ENCODE measurements at regions not wholly inside any gene's neighbourhood (a gene's known extent, or its start where the extent isn't known, plus 50 kb on each side); places are given as distances from the start of the nearest gene placed in this dataset.

DNA sequence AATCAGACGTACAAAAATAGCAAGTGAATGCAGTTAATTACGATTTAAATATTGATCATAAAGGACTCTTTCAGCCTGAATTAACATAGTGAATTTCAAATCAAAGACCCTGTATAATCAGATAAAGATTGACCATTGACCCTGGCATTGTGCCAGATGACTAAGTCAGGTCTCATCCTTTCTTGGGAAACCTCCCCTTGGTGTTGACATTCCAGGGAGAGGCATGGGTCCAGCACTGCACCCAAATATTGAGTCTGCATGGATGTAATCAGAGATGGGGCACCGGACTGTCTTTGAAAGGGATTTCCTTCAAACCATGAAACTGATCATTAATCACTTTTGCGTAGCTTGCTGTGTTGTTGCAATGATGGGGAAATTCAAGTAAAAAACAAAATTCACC, 1138.2 kb downstream of the BCL11B start (continued):
- TF ChIP-seq, protein P1, sequence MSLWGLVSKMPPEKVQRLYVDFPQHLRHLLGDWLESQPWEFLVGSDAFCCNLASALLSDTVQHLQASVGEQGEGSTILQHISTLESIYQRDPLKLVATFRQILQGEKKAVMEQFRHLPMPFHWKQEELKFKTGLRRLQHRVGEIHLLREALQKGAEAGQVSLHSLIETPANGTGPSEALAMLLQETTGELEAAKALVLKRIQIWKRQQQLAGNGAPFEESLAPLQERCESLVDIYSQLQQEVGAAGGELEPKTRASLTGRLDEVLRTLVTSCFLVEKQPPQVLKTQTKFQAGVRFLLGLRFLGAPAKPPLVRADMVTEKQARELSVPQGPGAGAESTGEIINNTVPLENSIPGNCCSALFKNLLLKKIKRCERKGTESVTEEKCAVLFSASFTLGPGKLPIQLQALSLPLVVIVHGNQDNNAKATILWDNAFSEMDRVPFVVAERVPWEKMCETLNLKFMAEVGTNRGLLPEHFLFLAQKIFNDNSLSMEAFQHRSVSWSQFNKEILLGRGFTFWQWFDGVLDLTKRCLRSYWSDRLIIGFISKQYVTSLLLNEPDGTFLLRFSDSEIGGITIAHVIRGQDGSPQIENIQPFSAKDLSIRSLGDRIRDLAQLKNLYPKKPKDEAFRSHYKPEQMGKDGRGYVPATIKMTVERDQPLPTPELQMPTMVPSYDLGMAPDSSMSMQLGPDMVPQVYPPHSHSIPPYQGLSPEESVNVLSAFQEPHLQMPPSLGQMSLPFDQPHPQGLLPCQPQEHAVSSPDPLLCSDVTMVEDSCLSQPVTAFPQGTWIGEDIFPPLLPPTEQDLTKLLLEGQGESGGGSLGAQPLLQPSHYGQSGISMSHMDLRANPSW (CRISPR knock-in tag; conservative IDR thresholded peaks at IDR 0.05; ENCODE audit: low read depth): no peak
- TF ChIP-seq IRF2 (CRISPR knock-in tag; IDR thresholded peaks at IDR 0.05; ENCODE audit: borderline replicate concordance, low read depth): no peak

DNA sequence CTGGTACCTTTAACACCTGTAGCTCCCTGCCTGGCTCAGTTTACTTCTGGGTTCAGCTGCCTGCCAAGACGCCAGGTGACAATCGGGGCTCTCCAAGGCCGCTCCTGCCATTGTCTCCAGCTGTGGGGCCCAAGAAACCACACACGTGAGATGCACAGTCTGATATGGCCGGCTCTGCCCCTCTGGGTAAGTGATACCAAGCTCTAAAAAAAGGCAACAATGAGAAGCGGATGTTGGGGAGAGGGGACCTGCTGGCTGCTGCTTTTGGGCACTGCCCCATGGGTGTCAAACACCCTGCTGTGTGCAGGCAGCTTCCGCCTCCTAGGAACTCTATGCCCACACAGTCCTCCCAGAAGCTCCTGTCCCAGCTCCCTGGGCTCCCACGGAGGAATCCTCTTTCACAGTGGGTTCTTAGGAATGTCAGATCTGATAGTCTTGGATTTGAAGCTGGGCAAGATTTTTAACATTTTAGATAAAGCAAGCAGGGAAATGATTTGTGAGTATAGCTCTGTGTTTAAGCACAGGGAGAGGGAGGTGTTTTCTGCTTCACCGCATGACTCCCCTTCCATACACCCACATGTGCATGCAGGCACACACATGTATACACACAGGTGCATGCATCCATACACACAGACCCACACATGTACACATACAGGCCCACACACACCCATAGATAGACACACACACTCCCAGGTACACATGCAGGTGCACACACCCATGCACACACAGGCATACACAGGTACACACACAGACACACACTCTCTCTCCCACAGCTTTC, 1135.8 kb downstream of the BCL11B start:
- DNase-seq (ENCODE audit: low spot score) (no peak), ATAC-seq (no peak)
- H3K9me3 Mint-ChIP-seq: no peaks in the 10 kb centered on the region
- no peaks in the 10 kb centered on the region for H3K36me3 Mint-ChIP-seq
- peaks cover 32% of the 10 kb centered on the region for H3K4me1 Mint-ChIP-seq
- no peak overlapping the region for H3K4me3 Mint-ChIP-seq
- peak overlapping the region; percentile 68; the same call in 1 of the 2 replicates for H3K27ac Mint-ChIP-seq
- ChIA-PET POLR2A (interaction anchor here (1.0 kb wide), 1 partner anchor 28 kb away, joined by 3 read pairs; no protein-coding TSS in a partner anchor), CTCF (interaction anchor here (2.1 kb wide), 1 partner anchor 158 kb away, joined by 12 read pairs; no protein-coding TSS in a partner anchor)
- no peaks in the 10 kb centered on the region for H3K27me3 Mint-ChIP-seq (ENCODE audit: low read depth)
- TF ChIP-seq, protein P2, sequence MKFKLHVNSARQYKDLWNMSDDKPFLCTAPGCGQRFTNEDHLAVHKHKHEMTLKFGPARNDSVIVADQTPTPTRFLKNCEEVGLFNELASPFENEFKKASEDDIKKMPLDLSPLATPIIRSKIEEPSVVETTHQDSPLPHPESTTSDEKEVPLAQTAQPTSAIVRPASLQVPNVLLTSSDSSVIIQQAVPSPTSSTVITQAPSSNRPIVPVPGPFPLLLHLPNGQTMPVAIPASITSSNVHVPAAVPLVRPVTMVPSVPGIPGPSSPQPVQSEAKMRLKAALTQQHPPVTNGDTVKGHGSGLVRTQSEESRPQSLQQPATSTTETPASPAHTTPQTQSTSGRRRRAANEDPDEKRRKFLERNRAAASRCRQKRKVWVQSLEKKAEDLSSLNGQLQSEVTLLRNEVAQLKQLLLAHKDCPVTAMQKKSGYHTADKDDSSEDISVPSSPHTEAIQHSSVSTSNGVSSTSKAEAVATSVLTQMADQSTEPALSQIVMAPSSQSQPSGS (CRISPR knock-in tag; IDR thresholded peaks at IDR 0.05; ENCODE audit: borderline replicate concordance, low read depth): no peak
- no peak for TF ChIP-seq NR3C1 (CRISPR knock-in tag; conservative IDR thresholded peaks at IDR 0.05; ENCODE audit: low read depth)
- no peak for TF ChIP-seq CREB1 (CRISPR knock-in tag; IDR thresholded peaks at IDR 0.05)
- TF ChIP-seq, protein P3, sequence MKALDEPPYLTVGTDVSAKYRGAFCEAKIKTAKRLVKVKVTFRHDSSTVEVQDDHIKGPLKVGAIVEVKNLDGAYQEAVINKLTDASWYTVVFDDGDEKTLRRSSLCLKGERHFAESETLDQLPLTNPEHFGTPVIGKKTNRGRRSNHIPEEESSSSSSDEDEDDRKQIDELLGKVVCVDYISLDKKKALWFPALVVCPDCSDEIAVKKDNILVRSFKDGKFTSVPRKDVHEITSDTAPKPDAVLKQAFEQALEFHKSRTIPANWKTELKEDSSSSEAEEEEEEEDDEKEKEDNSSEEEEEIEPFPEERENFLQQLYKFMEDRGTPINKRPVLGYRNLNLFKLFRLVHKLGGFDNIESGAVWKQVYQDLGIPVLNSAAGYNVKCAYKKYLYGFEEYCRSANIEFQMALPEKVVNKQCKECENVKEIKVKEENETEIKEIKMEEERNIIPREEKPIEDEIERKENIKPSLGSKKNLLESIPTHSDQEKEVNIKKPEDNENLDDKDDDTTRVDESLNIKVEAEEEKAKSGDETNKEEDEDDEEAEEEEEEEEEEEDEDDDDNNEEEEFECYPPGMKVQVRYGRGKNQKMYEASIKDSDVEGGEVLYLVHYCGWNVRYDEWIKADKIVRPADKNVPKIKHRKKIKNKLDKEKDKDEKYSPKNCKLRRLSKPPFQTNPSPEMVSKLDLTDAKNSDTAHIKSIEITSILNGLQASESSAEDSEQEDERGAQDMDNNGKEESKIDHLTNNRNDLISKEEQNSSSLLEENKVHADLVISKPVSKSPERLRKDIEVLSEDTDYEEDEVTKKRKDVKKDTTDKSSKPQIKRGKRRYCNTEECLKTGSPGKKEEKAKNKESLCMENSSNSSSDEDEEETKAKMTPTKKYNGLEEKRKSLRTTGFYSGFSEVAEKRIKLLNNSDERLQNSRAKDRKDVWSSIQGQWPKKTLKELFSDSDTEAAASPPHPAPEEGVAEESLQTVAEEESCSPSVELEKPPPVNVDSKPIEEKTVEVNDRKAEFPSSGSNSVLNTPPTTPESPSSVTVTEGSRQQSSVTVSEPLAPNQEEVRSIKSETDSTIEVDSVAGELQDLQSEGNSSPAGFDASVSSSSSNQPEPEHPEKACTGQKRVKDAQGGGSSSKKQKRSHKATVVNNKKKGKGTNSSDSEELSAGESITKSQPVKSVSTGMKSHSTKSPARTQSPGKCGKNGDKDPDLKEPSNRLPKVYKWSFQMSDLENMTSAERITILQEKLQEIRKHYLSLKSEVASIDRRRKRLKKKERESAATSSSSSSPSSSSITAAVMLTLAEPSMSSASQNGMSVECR (CRISPR knock-in tag; IDR thresholded peaks at IDR 0.05; ENCODE audit: borderline replicate concordance): no peak
- TF ChIP-seq FOXJ3 (CRISPR knock-in tag; IDR thresholded peaks at IDR 0.05; ENCODE audit: borderline replicate concordance): no peak
- no peak for TF ChIP-seq KAT7 (CRISPR knock-in tag; IDR thresholded peaks at IDR 0.05; ENCODE audit: borderline replicate concordance)
- TF ChIP-seq RORB (CRISPR knock-in tag; IDR thresholded peaks at IDR 0.05): no peak
- TF ChIP-seq, protein P4, sequence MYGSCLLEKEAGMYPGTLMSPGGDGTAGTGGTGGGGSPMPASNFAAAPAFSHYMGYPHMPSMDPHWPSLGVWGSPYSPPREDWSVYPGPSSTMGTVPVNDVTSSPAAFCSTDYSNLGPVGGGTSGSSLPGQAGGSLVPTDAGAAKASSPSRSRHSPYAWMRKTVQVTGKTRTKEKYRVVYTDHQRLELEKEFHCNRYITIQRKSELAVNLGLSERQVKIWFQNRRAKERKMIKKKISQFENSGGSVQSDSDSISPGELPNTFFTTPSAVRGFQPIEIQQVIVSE (CRISPR knock-in tag; IDR thresholded peaks at IDR 0.05; ENCODE audit: borderline replicate concordance): no peak
- TF ChIP-seq OVOL2 (CRISPR knock-in tag; IDR thresholded peaks at IDR 0.05; ENCODE audit: borderline replicate concordance): no peak
- no peak for TF ChIP-seq SOX15 (CRISPR knock-in tag; IDR thresholded peaks at IDR 0.05)
- no peak for TF ChIP-seq TCF7 (CRISPR knock-in tag; IDR thresholded peaks at IDR 0.05; ENCODE audit: low read depth)
- TF ChIP-seq ZNF232 (CRISPR knock-in tag; IDR thresholded peaks at IDR 0.05): no peak
- TF ChIP-seq, protein P5, sequence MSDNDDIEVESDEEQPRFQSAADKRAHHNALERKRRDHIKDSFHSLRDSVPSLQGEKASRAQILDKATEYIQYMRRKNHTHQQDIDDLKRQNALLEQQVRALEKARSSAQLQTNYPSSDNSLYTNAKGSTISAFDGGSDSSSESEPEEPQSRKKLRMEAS (CRISPR knock-in tag; IDR thresholded peaks at IDR 0.05): no peak
- TF ChIP-seq, protein P6, sequence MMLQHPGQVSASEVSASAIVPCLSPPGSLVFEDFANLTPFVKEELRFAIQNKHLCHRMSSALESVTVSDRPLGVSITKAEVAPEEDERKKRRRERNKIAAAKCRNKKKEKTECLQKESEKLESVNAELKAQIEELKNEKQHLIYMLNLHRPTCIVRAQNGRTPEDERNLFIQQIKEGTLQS (CRISPR knock-in tag; conservative IDR thresholded peaks at IDR 0.05): no peak
- TF ChIP-seq, protein P7, sequence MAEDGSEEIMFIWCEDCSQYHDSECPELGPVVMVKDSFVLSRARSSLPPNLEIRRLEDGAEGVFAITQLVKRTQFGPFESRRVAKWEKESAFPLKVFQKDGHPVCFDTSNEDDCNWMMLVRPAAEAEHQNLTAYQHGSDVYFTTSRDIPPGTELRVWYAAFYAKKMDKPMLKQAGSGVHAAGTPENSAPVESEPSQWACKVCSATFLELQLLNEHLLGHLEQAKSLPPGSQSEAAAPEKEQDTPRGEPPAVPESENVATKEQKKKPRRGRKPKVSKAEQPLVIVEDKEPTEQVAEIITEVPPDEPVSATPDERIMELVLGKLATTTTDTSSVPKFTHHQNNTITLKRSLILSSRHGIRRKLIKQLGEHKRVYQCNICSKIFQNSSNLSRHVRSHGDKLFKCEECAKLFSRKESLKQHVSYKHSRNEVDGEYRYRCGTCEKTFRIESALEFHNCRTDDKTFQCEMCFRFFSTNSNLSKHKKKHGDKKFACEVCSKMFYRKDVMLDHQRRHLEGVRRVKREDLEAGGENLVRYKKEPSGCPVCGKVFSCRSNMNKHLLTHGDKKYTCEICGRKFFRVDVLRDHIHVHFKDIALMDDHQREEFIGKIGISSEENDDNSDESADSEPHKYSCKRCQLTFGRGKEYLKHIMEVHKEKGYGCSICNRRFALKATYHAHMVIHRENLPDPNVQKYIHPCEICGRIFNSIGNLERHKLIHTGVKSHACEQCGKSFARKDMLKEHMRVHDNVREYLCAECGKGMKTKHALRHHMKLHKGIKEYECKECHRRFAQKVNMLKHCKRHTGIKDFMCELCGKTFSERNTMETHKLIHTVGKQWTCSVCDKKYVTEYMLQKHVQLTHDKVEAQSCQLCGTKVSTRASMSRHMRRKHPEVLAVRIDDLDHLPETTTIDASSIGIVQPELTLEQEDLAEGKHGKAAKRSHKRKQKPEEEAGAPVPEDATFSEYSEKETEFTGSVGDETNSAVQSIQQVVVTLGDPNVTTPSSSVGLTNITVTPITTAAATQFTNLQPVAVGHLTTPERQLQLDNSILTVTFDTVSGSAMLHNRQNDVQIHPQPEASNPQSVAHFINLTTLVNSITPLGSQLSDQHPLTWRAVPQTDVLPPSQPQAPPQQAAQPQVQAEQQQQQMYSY (CRISPR knock-in tag; IDR thresholded peaks at IDR 0.05): no peak
- TF ChIP-seq, protein P8, sequence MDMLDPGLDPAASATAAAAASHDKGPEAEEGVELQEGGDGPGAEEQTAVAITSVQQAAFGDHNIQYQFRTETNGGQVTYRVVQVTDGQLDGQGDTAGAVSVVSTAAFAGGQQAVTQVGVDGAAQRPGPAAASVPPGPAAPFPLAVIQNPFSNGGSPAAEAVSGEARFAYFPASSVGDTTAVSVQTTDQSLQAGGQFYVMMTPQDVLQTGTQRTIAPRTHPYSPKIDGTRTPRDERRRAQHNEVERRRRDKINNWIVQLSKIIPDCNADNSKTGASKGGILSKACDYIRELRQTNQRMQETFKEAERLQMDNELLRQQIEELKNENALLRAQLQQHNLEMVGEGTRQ (CRISPR knock-in tag; IDR thresholded peaks at IDR 0.05): no peak

Measured in WTC11 (cell line).